SKM-1 treated with dmso at 0.1 percent for 144 hours (cell line): ENCODE measurements at regions not wholly inside any gene's neighbourhood (a gene's known extent, or its start where the extent isn't known, plus 50 kb on each side); places are given as distances from the start of the nearest gene placed in this dataset.

ENCODE experiments used
- DNase-seq: peaks from one replicate; lab custom pipeline; 2025; ENCODE audit not compliant: unreplicated experiment; lab: John Stamatoyannopoulos, UW

- DNase-seq = no peak
These were observed 256.2 kb downstream of the SKIDA1 start for GRCh38 chr10:21269289-21269688.

- no peak for DNase-seq
These were observed 259.9 kb downstream of the SKIDA1 start for GRCh38 chr10:21265622-21266021.

GRCh38 chr10:21264271-21264670 is 261.2 kb downstream of the SKIDA1 start:
- DNase-seq = no peak

- DNase-seq = no peak
These were observed 261.6 kb downstream of the SKIDA1 start for GRCh38 chr10:21263839-21264238.

- no peak for DNase-seq
These were observed 262.1 kb downstream of the SKIDA1 start for GRCh38 chr10:21263263-21263803.

GRCh38 chr10:21261842-21262294 is 263.6 kb downstream of the SKIDA1 start:
- no peak for DNase-seq

- DNase-seq = no peak
These were observed 264.9 kb downstream of the SKIDA1 start for GRCh38 chr10:21260506-21261149.

- DNase-seq = no peak
These were observed 265.4 kb downstream of the SKIDA1 start for GRCh38 chr10:21260066-21260465.

GRCh38 chr10:21257919-21258318 is 267.6 kb downstream of the SKIDA1 start:
- no peak for DNase-seq

- no peak for DNase-seq
These were observed 268.3 kb downstream of the SKIDA1 start for GRCh38 chr10:21257191-21257590.

- DNase-seq = no peak
These were observed 276.0 kb downstream of the SKIDA1 start for GRCh38 chr10:21249435-21249834.

GRCh38 chr10:21247592-21247991 is 277.9 kb downstream of the SKIDA1 start:
- DNase-seq = no peak

GRCh38 chr10:21246178-21246577 is 279.3 kb downstream of the SKIDA1 start:
- DNase-seq = no peak

- DNase-seq = no peak
These were observed 281.7 kb downstream of the SKIDA1 start for GRCh38 chr10:21243748-21244257.

GRCh38 chr10:21242915-21243314 is 282.6 kb downstream of the SKIDA1 start:
- no peak for DNase-seq

GRCh38 chr10:21238717-21239116 is 286.8 kb downstream of the SKIDA1 start:
- DNase-seq = no peak

GRCh38 chr10:21238044-21238443 is 287.4 kb downstream of the SKIDA1 start:
- DNase-seq = no peak

- DNase-seq = no peak
These were observed 290.7 kb downstream of the SKIDA1 start for GRCh38 chr10:21234761-21235160.

- no peak for DNase-seq
These were observed 295.3 kb downstream of the SKIDA1 start for GRCh38 chr10:21230219-21230618.

GRCh38 chr10:21217748-21218367 is 307.6 kb downstream of the SKIDA1 start:
- DNase-seq = no peak

GRCh38 chr10:21217107-21217506 is 308.4 kb downstream of the SKIDA1 start:
- DNase-seq = no peak

- no peak for DNase-seq
These were observed 311.2 kb downstream of the SKIDA1 start for GRCh38 chr10:21214329-21214728.
